Activated CD4-positive, alpha-beta T cell treated with anti-CD3 and anti-CD28 coated beads, Interleukin-2, amount 50 U/mL, for 24 hours (primary cell): ENCODE measurements at regions not wholly inside any gene's neighbourhood (a gene's known extent, or its start where the extent isn't known, plus 50 kb on each side); places are given as distances from the start of the nearest gene placed in this dataset.

ENCODE experiments used
- DNase-seq, 2 donors: peaks; one replicate each; pipeline ENCODE4 v3.0.0-alpha.2; 2020; ENCODE audit warnings: low read depth in 1 of 2, low spot score in 1 of 2

DNA sequence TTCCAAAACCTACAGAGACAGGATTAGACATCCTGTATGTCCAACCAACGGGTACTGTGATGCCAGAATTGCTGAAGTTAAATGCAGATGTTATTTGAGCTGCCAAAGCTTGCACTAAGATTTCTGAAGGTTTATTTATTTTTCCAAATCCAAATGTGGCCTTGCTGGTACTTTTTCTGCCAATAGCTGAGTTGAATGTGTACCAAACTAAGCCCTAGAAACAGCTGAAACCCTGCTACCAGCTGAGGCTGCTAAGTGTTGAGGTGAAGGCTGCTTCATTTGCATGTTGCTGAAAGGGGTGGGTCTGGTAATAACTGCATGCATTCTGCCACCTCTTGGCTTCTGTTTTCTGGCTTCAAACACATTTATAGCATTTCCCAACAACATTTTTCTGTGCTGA is 366.5 kb downstream of the FAT4 start:
- DNase-seq = no peak

DNA sequence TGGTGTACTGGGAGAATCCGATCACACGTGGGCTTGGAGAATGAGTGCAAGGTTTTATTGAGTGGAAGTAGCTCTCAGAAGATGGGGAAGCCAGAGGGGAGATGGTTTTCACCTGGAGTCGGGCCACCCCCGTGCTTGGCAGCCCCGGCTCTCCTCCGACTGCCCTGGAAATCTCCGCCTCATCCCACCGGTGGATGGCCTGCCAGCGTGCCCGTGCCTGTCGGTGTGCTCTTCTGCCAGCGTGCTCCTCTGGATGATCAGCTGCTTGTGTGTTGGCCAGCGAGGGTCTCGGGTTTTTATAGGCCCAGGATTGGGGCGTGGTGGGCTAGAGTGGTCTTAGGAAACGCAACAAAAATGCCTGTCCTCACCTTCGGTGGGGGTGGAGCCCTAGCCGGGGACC is 368.0 kb downstream of the FAT4 start:
- DNase-seq = no peak

GRCh38 chr4:125688841-125689240 is 374.1 kb downstream of the FAT4 start:
- no peak for DNase-seq

DNA sequence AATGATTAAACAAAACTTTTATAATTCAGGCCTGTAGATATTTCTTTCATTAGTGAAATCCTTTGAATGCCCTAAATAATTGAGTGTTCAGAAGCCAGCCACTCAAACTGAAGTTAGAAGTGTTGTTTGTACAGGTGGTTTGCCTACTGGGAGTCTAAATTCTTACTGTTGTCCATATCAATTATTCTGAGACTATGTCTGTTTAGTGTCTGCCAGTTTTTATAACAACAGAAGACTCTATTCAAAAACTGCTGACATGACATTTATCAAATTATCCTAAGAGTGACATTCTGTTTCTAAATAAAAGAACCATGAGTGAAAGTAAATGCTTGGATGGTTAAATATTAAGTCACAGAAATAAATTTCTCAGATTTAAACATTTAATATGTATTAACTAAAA is 375.1 kb downstream of the FAT4 start:
- no peak for DNase-seq

GRCh38 chr4:125693228-125693627 is 378.5 kb downstream of the FAT4 start:
- DNase-seq = no peak

DNA sequence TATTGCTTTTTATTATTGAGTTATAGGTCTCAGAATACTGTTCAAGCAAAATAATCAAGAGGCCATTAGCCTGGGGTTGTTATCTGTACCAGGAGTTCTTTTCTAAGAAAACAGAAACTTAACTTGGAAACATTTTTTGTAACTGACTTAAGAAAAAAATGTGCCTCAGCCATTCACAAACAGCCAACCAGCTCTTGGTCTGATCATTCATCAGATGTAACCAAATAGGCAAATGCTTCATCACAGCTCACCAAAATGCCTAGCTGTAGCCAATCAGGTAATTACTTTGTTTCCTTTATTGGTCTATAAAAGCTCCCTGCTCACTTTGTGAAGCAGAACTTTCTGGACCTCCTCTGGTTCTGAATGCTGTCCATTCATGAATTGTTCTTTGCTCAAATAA is 387.7 kb downstream of the FAT4 start:
- DNase-seq = no peak

GRCh38 chr4:125703443-125703842 is 388.7 kb downstream of the FAT4 start:
- no peak for DNase-seq

GRCh38 chr4:125704726-125705125 is 390.0 kb downstream of the FAT4 start:
- no peak for DNase-seq

GRCh38 chr4:125705681-125706080 is 390.9 kb downstream of the FAT4 start:
- no peak for DNase-seq

DNA sequence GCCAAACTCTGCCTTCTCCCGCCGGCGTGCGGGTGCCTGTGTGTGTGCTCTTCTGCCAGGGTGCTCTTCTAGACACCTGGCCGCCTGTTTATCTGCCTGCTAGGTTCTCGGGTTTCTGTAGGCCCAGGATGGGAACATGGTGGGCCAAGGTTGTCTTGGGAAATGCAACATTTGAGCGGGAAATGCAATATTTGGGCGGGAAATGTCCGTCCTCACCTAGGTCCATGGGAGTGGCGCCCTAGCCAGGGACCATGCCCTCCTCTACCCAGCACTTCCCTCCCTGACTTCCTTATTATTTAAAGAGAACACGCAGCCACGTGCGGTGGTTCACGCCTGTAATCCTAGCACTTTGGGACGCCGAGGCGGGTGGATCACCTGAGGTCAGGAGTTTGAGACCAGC is 392.6 kb downstream of the FAT4 start:
- DNase-seq = no peak

- no peak for DNase-seq
These were observed 396.0 kb downstream of the FAT4 start for GRCh38 chr4:125710766-125711165.

GRCh38 chr4:125714049-125714448 is 399.3 kb downstream of the FAT4 start:
- DNase-seq = no peak

DNA sequence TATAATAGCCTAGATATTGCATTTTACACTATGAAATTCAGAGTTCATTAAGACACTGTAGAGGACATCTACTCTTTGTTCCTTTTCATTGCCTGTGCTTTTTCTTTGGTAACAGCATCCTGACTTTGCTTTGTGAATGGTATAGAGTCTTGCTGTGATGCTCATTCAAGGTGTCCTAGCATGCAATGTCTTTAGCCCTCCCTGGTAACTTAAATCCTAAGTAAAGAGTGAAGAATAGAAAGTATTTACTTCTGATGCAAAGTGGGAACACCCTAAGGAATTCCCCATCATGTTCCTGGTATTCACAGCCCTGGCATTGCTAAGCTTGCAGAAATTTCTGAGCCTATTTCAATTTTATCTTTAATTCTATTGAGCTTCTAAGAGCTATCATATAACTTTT is 400.1 kb downstream of the FAT4 start:
- no peak for DNase-seq

- DNase-seq = no peak
These were observed 405.2 kb downstream of the FAT4 start for GRCh38 chr4:125719987-125720386.

- DNase-seq = no peak
These were observed 407.3 kb downstream of the FAT4 start for GRCh38 chr4:125722009-125722408.

- no peak for DNase-seq
These were observed 411.3 kb downstream of the FAT4 start for GRCh38 chr4:125725957-125726525.

GRCh38 chr4:125727931-125728330 is 413.2 kb downstream of the FAT4 start:
- DNase-seq = no peak

- no peak for DNase-seq
These were observed 413.8 kb downstream of the FAT4 start for GRCh38 chr4:125728568-125728967.

- no peak for DNase-seq
These were observed 414.4 kb downstream of the FAT4 start for GRCh38 chr4:125729171-125729570.

DNA sequence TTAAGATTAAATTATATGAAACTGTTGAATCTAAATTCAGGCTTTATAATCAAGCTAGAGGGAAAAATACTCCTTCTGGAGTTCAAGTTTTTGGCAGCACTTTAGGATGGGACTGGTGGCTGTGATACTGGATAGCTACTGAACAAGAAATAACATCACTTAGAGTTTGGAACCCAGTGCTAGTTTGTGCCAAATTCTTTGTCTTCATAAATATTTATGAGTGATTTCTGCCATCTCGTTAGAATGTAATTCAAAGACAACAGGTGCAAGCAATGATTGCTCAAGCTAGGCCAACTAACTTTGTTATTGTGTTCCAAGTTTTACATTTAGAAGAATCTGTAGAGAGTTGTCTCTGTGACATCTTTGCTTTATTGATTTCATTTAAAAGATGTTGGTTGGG is 417.9 kb downstream of the FAT4 start:
- DNase-seq = no peak

DNA sequence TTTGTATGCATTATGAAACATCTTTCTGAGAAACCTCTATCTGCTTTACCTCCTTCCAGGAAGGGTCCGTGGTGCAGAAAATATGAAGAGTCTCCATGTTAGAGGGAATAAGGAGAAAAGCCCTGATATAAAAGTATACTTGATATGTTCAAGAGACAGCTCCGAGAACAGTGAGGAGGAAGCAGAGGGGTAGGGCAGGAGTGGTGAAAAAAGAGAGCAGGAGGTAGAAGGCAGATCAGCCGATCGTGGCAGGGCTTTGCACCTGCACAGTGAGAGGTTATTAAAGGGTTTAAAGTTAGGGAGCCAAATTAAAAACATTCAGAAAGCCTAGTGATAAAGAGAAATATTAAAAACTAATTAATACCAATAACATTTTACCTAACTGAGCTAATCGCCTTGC is 419.7 kb downstream of the FAT4 start:
- no peak for DNase-seq

- DNase-seq = no peak
These were observed 420.3 kb downstream of the FAT4 start for GRCh38 chr4:125735102-125735501.

DNA sequence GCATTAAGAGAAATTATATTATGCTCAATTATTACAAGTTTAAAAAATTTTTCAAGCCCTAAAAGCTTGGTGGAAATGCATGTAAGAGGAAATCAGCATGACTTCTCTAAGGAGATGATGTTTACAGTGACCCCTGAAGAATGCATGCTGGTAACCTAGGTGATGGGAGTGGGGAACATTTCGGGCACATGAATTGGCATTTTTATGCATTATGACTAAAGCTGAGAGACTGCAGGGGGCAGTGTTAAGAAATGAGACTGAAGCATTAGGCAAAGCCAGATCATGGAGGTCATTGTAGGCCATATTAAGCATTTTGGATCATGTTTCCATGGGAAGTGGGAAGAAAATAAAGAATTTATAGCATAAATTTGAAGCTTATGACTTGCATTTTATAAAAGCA is 421.3 kb downstream of the FAT4 start:
- no peak for DNase-seq

DNA sequence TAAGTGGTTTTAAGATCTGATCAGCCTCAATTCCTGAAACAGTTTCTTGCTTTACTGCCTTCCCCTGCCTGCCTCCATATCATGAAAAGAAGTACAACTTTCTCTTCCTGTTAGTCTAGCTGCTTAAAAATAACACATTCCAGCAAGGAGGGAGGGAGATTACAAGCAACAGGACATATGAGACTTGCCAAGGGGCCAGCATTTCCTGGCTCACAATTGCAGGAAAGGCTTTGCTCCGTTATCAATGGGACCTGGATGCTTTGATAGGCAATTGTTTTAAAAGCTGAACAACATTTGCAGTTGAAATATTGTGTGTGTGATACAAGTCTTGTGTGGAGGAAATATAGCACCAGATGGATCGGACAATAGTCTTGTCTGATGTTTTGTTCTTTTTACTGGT is 425.0 kb downstream of the FAT4 start:
- no peak for DNase-seq
